ENCODE measurements at regions not wholly inside any gene's neighbourhood (a gene's known extent, or its start where the extent isn't known, plus 50 kb on each side); places are given as distances from the start of the nearest gene placed in this dataset.

DNA sequence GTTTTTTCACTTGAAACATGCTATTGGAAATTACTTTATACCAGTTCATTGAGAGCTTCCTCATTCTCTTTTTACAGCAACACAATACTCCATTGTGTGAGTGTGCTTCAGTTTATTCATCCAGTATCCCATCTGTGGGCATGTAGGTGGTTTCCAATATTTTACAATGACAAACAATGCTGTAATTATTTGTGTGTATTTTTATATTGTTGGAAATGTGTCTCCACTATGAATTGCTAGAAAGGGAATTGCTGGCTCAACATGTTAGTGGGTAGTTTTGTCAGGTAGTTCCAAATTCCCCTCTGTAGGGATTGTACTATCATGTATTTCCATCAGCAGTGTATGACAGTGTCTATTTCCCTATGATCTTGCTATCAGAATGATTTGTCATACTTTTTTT is 65.8 kb upstream of the MAGI1 start:
- Histone ChIP-seq H3K36me3 (no peaks in the 10 kb centered on the region), H3K27me3 (no peaks in the 10 kb centered on the region), H3K4me3 (no peak overlapping the region), H3K27ac (no peak overlapping the region), H3K9me3 (no peaks in the 10 kb centered on the region), H3K4me1 (no peaks in the 10 kb centered on the region)
- no peak for DNase-seq (ENCODE audit: low spot score)
- TF ChIP-seq, protein P1, sequence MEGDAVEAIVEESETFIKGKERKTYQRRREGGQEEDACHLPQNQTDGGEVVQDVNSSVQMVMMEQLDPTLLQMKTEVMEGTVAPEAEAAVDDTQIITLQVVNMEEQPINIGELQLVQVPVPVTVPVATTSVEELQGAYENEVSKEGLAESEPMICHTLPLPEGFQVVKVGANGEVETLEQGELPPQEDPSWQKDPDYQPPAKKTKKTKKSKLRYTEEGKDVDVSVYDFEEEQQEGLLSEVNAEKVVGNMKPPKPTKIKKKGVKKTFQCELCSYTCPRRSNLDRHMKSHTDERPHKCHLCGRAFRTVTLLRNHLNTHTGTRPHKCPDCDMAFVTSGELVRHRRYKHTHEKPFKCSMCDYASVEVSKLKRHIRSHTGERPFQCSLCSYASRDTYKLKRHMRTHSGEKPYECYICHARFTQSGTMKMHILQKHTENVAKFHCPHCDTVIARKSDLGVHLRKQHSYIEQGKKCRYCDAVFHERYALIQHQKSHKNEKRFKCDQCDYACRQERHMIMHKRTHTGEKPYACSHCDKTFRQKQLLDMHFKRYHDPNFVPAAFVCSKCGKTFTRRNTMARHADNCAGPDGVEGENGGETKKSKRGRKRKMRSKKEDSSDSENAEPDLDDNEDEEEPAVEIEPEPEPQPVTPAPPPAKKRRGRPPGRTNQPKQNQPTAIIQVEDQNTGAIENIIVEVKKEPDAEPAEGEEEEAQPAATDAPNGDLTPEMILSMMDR (IDR thresholded peaks at IDR 0.05), result no peak

DNA sequence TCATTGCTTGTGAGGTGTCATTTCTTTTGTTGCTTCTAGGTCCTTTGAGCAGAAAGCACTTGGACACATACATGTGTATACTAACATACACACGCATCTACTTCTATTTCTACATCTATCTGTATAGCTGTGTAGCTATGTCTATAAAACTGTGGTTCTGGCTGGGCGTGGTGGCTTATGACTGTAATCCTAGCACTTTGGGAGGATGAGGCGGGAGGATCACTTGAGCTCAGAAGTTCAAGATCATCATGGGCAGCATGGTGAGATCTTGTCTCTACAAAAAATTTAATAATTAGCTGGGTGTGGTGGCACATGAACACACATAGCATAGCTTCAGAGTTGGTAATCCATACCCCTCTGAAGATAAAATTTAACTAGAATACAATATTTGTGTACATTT is 65.0 kb upstream of the MAGI1 start:
- TF ChIP-seq, protein P1 (IDR thresholded peaks at IDR 0.05), result no peak
- Histone ChIP-seq H3K27ac (no peak overlapping the region), H3K36me3 (no peaks in the 10 kb centered on the region), H3K4me3 (no peak overlapping the region), H3K4me1 (no peaks in the 10 kb centered on the region), H3K9me3 (no peaks in the 10 kb centered on the region), H3K27me3 (no peaks in the 10 kb centered on the region)
- no peak for DNase-seq (ENCODE audit: low spot score)

DNA sequence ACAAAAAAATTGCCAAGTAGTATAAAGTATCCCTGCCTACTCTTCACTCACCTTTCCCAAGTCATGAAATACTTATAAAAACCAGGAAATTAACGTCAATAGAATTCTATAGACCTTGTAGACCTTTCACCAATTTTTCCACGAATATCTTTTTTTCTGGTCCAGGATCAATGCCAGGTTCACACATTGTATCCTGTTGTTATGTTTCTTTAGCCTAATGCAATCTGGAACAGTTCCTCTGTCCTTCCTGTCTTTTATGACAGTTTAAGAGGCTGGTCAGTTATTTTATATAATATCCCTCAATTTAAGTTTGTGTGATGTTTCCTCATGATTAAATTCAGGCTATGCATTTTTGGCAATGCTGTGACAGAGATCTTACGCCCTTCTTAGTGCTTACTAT is 63.2 kb upstream of the MAGI1 start:
- no peak for DNase-seq (ENCODE audit: low spot score)
- Histone ChIP-seq H3K36me3 (no peaks in the 10 kb centered on the region), H3K4me1 (no peaks in the 10 kb centered on the region), H3K27me3 (no peaks in the 10 kb centered on the region), H3K9me3 (no peaks in the 10 kb centered on the region), H3K4me3 (no peak overlapping the region), H3K27ac (no peak overlapping the region)
- TF ChIP-seq, protein P1 (IDR thresholded peaks at IDR 0.05), result no peak

DNA sequence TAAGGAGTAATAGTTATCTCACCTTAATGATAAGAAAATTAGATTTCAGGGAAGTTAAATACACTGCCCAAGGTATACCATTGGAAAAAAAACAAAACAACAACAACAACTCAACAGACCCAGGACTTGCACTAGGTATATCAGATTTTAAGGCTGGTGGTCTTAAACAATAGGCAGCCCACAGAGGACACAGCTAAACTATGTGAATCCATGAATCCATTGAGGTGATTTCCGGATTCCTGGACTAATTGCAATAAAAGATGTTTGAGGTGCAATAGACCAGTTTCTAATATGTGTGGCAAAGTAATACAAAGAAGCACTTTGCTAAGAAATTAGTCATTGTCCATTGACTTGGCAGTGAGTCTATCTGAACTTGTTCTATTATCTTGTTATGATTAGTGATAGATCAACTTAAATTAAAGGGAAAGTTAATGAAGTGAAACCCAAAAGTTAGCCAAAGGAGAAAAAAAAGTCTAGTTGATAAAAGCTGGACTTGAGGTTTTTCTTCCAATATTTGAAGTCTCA is 60.9 kb upstream of the MAGI1 start:
- TF ChIP-seq, protein P1 (IDR thresholded peaks at IDR 0.05), result no peak
- H3K4me1 ChIP-seq, result no peaks in the 10 kb centered on the region
- no peak overlapping the region for H3K4me3 ChIP-seq
- no peaks in the 10 kb centered on the region for H3K36me3 ChIP-seq
- DNase-seq (ENCODE audit: low spot score), result no peak
- no peaks in the 10 kb centered on the region for H3K27me3 ChIP-seq
- no peak overlapping the region for H3K27ac ChIP-seq
- H3K9me3 ChIP-seq, result peaks cover 0 to 9% of the 10 kb centered on the region in 2 donors

DNA sequence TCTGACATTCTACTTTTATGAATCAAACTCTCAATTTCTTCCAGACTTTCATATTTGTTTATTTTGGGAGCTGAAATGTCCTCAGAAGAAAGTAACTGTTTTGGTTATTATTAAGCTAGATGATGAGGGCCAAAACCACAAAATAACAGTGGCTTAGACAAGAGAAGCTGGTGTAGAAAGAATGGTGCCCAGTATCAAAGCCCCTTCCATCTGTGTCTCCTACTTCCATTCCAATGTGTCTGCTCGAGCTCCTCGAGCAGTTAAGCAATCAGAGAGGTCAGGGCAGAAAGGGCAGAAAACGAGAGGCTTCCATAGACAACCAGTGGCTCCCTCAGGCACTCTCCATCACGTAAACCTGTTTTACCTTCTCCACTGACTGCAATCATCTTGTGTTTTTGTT is 59.7 kb upstream of the MAGI1 start:
- no peaks in the 10 kb centered on the region for H3K27me3 ChIP-seq
- H3K4me3 ChIP-seq, result no peak overlapping the region
- H3K36me3 ChIP-seq, result no peaks in the 10 kb centered on the region
- H3K9me3 ChIP-seq, result peaks cover 0 to 9% of the 10 kb centered on the region in 2 donors
- no peak overlapping the region for H3K27ac ChIP-seq
- H3K4me1 ChIP-seq, result no peaks in the 10 kb centered on the region
- TF ChIP-seq, protein P1 (IDR thresholded peaks at IDR 0.05), result no peak
- no peak for DNase-seq (ENCODE audit: low spot score)

DNA sequence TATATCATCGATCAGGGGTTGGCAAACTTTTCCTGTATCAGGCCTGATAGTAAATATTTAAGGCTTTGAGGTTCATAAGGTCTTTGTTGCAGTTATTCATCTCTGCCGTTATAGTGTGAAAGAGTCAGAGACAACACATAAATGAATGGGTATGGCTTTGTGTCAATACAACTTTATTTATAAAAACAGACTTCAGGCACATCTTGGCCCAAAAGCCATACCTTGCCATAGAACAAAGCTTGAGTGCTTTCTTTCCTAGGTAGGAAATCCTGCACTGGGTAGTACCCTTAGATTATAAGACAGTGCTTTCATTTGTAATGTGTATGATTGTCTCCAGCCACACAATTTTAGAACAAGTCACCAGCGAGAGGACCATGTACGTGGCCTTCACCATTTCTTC is 58.9 kb upstream of the MAGI1 start:
- Histone ChIP-seq H3K4me3 (no peak overlapping the region), H3K27ac (no peak overlapping the region), H3K9me3 (peaks cover 0 to 9% of the 10 kb centered on the region in 2 donors), H3K36me3 (no peaks in the 10 kb centered on the region), H3K27me3 (no peaks in the 10 kb centered on the region), H3K4me1 (no peaks in the 10 kb centered on the region)
- TF ChIP-seq, protein P1 (IDR thresholded peaks at IDR 0.05), result no peak
- DNase-seq (ENCODE audit: low spot score), result no peak

Data from right atrium auricular region (tissue), 2 donors.